HG02623 (cell line): ENCODE measurements at regions not wholly inside any gene's neighbourhood (a gene's known extent, or its start where the extent isn't known, plus 50 kb on each side); places are given as distances from the start of the nearest gene placed in this dataset.

Experiments used
- ATAC-seq: cut with Tn5 transposase; IDR thresholded peaks from one replicate; pipeline ENCODE4 v1.9.1; 2021; ENCODE audit warnings: moderate library complexity; ENCODE audit not compliant: unreplicated experiment

GRCh38 chr16:73383988-73384365, 336.0 kb upstream of the ZFHX3 start:
- no peak for ATAC-seq

GRCh38 chr16:73383195-73383987, 335.5 kb upstream of the ZFHX3 start:
- ATAC-seq, result no peak

GRCh38 chr16:73378471-73378870, 330.5 kb upstream of the ZFHX3 start:
- ATAC-seq, result no peak

GRCh38 chr16:73371584-73372319, 323.8 kb upstream of the ZFHX3 start:
- no peak for ATAC-seq

GRCh38 chr16:73369851-73370250, 321.9 kb upstream of the ZFHX3 start:
- ATAC-seq, result no peak

- no peak for ATAC-seq
These were observed 320.8 kb upstream of the ZFHX3 start for GRCh38 chr16:73368715-73369114.

GRCh38 chr16:73365016-73365551, 317.2 kb upstream of the ZFHX3 start:
- no peak for ATAC-seq

- ATAC-seq, result no peak
These were observed 316.5 kb upstream of the ZFHX3 start for GRCh38 chr16:73364413-73364812.

GRCh38 chr16:73361061-73361460, 313.1 kb upstream of the ZFHX3 start:
- ATAC-seq, result no peak

GRCh38 chr16:73356401-73357079, 308.6 kb upstream of the ZFHX3 start:
- ATAC-seq, result no peak

GRCh38 chr16:73355981-73356380, 308.1 kb upstream of the ZFHX3 start:
- ATAC-seq, result no peak

- ATAC-seq, result no peak
These were observed 306.5 kb upstream of the ZFHX3 start for GRCh38 chr16:73354434-73354833.

GRCh38 chr16:73350707-73351452, 303.0 kb upstream of the ZFHX3 start:
- no peak for ATAC-seq

- ATAC-seq, result no peak
These were observed 299.8 kb upstream of the ZFHX3 start for GRCh38 chr16:73347500-73348375.

GRCh38 chr16:73339821-73340220, 291.9 kb upstream of the ZFHX3 start:
- ATAC-seq, result no peak

GRCh38 chr16:73337373-73338296, 289.7 kb upstream of the ZFHX3 start:
- ATAC-seq, result no peak

GRCh38 chr16:73329358-73330286, 281.7 kb upstream of the ZFHX3 start:
- ATAC-seq, result no peak
